CD4-positive, alpha-beta T cell treated with Interleukin-6 for 4 hours (primary cell): ENCODE measurements at regions not wholly inside any gene's neighbourhood (a gene's known extent, or its start where the extent isn't known, plus 50 kb on each side); places are given as distances from the start of the nearest gene placed in this dataset.

Source experiments
- DNase-seq: peaks from one replicate; pipeline ENCODE4 v3.0.0-alpha.2; 2020; ENCODE audit warnings: mixed read lengths

DNA sequence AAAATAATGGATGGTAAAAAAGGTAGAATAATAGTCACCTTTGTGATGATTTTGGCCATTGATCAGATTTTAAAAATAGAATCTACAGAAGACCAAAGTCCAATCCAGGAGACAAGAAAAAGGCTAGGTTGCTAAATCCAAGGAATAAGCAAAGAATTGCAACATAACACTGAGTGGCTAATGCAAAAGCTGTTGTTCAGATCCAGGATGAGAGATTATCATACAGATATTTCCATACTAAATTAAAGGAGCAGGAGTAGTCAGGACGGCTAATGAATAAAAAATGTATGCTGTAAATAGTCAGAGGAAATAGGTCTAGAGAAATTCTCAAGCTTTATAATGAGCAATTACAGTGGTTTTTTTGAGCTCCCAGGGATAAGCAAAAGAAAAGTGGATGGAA lies 745.9 kb upstream of the ACVR2A start:
- DNase-seq, result no peak

GRCh38 chr2:147097747-147098146 lies 747.1 kb upstream of the ACVR2A start:
- DNase-seq, result no peak

DNA sequence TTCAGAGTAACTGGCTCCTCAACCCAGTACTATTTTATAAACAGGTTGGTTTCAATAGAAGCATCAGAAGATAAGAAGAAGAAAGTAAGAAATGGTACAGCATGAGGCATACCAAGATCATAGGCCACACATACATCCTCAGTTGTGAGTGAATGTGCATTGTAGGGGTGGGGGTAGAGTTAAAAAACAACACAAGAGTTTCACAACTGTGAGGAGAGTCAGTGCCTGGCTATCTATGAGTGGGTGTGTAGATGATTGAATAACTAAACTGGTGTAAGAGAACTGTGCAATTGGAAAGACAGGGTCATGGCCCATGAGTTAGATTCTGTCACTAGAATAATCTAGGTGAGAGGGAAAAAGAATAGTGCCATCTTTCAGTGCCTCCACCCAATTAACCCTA lies 748.2 kb upstream of the ACVR2A start:
- DNase-seq, result no peak

- DNase-seq, result no peak
These were observed 749.5 kb upstream of the ACVR2A start for GRCh38 chr2:147095376-147095775.

GRCh38 chr2:147094077-147094476 lies 750.8 kb upstream of the ACVR2A start:
- DNase-seq, result no peak

DNA sequence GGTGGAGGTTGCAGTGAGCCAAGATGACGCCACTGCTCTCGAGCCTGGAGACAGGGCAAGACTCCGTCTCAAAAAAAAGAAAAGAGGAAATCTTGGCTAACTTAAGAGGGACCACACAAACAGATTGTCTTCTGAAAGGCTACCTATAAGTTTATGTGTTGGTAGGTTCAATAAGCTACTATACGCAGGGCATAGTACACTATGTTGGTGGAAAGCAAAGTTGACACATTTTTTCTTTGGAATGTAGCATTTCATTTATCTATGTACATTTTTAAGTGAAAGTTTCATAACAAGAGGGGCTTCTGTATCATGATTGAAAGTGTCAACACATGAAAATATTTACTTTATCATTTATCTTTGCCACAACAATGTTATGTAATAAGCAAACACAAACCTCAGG lies 752.6 kb upstream of the ACVR2A start:
- no peak for DNase-seq

DNA sequence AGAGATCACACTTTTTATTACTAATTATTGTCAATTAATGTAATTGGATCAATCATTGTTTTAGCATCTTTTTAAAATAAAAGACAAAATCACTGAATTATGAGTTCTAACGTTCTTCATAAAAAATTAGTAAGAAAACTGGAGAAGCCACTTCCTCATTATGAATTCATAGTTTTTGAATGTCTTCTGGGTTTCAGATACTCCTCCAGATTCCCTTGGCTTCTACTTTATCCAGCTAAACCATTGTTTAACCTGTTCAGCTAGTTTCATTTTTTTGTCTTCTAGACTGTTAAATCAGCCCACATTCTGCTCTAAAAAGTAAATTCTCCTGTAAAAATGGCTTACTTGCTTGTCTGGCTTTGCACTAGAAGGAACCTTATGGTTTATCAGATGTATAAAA lies 753.4 kb upstream of the ACVR2A start:
- DNase-seq, result no peak

GRCh38 chr2:147088871-147089270 lies 756.0 kb upstream of the ACVR2A start:
- no peak for DNase-seq

GRCh38 chr2:147086715-147087114 lies 758.1 kb upstream of the ACVR2A start:
- DNase-seq, result no peak

GRCh38 chr2:147083664-147084063 lies 761.2 kb upstream of the ACVR2A start:
- DNase-seq, result no peak

GRCh38 chr2:147082850-147083522 lies 761.8 kb upstream of the ACVR2A start:
- peak; percentile 65 for DNase-seq

DNA sequence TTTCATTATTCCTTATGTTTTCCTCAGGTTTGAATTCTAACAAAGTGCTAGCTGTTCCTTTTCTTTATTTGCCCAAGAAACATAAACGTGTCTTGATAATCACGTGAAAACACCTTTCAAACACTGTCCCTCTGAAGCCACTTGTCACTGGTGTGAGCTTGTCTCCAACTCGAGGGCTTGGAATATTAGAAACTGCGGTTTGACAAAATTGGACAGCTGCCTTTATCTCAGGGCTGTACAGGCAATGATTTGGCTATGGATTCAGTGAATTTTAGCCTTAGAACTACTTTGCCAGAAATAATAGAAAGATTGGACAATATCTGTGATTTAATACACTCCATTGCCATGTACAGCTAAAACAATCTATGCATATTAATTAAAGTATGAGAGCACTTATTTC lies 763.0 kb upstream of the ACVR2A start:
- no peak for DNase-seq

DNA sequence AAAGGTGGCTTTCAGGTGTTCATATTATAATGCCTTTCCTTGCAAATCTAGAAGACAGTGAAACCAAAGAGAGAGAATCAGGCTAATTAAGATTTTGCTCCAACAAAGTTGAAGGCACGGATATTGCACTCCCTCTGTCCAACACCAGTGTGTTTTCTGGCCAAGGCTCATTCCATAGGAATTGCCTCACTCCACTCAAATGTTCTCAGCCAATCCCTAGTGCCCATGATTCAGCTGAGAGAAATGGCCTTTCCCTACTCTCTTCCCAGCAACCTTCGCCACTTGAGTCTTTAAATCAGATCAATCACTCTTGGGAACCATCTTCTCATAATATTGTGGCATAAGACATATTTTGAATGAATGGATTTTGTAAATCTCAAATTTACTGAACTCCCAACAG lies 768.2 kb upstream of the ACVR2A start:
- DNase-seq, result no peak

DNA sequence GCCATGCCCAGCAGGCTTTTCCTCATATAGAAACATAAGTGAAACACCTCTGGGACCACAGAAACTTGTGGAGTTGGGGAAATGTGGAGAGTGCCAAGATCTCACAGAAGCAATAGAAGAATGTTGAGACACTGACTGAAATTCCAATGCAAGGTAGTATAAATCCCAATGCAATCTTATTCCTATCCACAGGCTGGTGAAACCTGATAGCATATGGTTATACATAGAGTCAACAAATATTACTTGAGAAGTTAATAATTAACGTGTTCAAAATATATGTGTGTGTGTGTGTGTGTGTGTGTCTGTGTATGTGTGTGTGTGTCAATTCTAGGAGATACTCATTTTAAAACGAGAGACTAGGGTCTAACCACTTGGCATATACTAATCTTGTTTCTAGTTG lies 776.8 kb upstream of the ACVR2A start:
- no peak for DNase-seq

- no peak for DNase-seq
These were observed 777.7 kb upstream of the ACVR2A start for GRCh38 chr2:147067136-147067535.

DNA sequence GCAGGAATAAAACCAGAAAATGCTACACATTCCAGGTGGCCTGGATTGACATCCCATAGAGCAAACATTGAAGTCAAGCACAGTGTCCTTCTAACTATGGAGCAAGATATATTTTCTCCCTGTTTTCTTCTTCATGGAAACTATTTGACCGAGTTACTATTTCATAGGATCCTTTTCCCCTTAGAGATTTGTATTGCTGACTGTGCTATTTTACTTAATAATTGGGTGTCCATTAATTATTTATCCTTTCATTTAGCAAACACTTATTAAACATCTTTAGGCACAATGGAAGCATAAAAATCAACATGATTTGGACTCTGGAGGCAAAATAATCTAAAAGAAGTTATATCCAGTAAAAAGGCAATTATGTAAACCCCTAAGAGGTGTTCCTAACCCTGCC lies 782.8 kb upstream of the ACVR2A start:
- no peak for DNase-seq

DNA sequence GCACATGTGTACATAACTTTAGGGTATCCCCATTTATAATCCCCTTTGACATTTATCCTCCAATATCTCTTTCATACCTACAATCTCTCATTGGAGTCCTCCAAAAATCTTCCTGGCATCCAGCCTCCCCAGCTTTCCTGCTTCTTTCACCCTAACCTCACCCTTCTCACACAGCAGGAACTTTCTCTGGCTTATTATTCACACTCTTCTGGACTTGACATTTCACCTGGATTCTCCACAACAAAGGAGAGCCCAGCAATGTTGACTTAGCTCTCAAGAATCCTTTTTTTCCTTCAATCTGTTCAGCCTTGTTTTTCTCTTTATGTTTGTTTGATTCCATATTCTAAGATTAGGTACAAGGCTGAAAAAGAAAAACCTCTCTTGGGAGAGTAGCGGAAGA lies 783.6 kb upstream of the ACVR2A start:
- no peak for DNase-seq

GRCh38 chr2:147057892-147058490 lies 786.8 kb upstream of the ACVR2A start:
- DNase-seq, result no peak

DNA sequence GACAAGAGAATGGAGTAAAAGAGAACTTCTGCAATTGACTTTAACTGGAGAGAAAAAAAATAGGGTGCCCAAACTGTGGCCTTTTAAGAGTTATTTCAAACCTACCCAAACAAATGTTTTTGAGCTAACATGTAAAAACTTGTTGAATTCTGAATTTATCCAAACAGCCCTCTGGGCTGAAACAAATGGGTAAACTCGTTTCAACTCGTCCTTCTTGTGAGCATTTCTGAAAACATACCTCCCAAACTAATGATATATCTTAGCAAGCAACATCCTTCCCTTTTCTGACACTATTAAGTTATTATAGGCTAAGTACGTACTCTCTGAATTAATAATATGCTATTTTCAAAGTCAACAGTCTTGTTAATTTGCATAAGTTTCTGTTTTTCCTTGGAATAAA lies 793.0 kb upstream of the ACVR2A start:
- no peak for DNase-seq

- no peak for DNase-seq
These were observed 793.6 kb upstream of the ACVR2A start for GRCh38 chr2:147051248-147051647.

- no peak for DNase-seq
These were observed 794.9 kb upstream of the ACVR2A start for GRCh38 chr2:147049957-147050356.

DNA sequence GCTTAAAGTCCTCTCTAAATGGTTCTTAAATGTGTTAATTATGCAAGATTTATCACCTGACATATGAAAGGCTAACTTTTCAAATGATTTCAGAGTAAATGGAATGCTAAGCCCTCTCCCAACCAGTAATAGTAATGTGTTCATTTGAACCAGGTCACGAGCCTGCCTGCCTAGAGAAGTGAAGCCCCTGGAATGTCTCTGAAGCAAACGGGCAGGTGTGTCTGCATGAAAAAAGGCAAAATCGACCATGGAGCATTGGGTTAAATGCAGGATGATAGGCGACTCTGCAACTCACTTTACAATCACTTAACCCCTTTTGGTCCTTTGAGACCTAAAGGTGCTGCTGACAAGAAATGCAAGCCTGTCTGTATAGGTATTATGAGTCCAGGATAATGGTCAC lies 798.4 kb upstream of the ACVR2A start:
- no peak for DNase-seq

GRCh38 chr2:147045113-147045512 lies 799.7 kb upstream of the ACVR2A start:
- DNase-seq, result peak; percentile 54

DNA sequence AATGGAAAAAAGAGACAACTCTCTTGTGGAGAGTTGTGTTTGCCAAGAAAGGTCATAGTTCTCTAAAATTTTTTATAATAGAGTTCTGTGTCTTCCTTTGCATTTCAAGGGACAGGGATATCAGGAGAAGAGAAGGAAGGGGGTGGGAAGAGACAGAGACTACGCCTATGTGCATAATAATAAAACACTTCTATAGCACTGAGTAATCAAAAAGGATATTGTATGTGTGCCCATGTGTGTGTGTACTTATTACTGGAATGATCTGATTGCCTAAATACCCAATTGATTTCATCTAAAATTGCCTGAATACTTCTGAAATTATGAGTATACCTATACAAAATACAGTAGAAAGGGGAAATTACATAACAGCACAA lies 803.7 kb upstream of the ACVR2A start:
- no peak for DNase-seq
